ENCODE measurements at regions not wholly inside any gene's neighbourhood (a gene's known extent, or its start where the extent isn't known, plus 50 kb on each side); places are given as distances from the start of the nearest gene placed in this dataset.

DNA sequence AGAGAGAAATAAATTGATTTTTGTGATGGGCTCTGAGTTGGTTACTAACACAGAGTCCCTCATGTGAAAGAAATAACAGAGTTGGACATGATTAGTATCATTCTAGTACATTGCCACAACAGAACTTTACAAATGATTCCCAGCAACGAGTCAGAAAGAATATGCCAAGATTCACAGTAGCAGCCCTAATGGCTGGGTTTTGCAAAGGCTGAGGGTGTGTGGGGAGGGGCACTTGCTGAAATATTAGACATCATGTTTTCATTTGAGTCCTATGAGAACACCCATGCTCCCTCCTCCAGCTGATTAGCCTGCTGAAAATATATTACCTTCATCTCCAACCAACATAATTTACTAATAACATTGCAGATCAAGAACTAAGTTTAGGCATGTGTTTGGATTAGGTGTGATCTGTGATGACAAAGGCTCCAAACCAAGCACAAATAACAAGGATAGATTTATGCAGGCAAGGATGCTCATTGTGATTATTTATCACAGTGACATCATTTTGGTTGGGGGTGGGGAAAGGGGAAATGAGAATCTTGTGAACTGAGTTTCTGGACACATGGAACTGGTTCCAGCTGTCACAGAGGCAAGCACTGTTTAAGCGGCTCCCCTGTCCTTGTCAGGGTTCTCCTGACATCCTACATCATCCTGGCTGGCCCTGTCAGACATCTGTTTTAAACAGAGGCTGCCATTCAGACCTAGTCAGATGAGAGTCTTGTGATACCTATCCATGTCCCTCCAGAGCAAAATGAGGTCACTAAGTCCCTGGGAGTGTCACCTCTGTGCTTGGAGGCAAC is 205.8 kb upstream of the NCKAP5 start:
- no peak for DNase-seq

DNA sequence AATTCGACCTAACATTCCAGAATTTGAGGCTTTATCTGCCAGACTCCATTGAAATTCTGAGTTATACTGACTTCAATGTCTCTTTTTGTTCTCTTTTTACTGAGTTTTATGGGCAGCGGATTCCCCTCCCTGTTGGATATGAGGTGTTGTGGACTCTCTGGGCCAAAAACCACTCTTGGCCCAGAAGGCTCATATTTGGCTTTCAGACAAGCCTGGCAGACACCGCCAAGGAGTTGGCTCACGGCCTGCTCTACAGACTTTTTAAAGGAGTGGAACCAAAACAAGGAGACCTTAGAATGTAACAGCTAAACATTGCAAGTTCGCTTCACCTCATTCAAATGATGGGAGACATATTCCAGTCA is 206.4 kb upstream of the NCKAP5 start:
- no peak for DNase-seq

DNA sequence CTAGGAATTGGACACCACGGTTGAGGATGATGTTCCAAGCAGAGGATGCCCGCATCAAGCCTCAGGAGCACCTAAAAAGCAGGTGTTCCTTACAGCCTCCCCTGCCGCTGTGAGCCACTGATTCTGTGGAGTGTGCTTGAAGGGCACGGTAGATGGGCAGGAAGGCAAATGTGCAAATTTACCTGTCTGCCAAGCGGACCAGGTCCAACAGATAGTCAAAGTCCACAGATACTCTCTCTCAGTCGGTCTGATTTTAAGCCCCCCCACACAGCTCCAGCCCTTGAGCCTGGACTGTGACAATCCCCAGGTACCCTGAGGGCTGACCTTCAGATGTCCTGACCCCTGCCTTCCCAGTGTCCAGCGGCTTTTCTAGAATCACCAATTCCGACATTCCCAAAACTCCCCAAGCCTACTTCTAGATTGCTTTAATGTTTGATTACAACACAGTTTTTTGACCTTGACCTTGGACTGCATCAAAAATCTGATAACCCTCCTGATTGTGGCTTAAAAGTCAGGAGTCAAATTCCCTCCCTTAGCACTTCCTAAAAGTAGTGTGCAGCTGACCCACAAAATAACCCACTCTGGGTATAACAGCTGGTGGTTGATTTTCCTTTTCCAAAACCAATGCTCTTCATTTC is 208.8 kb upstream of the NCKAP5 start:
- no peak for DNase-seq

DNA sequence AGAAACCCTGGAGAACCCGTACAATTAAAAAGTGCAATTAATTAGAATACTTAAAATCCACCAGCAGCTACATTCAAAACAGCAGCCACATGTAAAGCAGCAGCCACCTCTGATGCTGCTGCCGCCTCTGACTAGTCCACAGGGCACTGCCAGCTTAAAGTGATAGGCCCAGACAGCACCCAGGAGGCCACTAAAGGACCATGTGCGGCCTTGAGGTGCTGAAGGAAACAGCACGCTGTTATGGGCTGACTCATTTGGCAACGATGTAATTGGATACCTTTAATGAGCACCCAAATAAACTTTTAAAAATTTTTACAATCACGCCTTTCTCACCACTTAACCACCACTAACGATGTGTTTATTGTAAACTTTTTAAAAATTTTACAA is 209.3 kb upstream of the NCKAP5 start:
- no peak for DNase-seq

DNA sequence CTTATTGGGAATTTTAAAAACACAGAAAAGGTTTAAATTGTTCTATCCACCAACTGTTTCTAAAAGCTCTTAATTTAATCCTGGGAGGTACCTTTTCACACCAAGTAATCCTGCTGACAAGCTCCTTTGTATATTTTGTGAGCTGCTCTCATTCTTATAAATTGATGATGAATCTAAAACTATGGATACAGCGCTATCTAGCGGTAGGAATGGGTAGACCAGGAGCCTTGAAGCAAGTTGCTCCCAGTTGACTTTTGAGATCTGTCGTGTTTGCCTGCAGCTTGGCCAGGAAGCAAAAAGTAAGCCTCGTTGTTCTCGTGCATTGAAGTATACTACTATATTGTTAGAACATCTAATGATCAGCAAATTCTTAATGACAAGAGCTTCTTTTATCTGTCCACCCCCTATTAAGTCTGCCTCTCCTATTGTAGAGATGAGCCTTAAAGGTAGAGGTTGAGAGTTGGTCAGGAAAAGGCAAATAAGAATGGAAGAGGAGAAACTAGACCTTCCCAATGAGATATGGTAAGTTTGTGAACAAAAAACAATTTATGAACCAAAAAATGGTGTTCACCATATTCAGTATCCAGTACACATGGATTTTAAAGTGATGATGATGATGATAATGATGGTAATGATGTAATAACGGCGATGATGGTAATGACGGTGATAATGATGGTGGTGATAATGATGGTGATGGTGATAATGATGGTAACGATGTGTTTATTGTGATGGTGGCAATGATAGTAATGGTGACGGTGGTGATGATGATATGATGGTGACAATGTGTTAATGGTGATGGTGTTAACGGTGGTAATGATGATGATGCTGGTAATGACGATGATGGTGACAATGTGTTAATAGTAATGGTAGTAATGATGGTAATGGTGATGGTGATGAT is 212.1 kb upstream of the NCKAP5 start:
- peak; percentile 19 for DNase-seq

DNA sequence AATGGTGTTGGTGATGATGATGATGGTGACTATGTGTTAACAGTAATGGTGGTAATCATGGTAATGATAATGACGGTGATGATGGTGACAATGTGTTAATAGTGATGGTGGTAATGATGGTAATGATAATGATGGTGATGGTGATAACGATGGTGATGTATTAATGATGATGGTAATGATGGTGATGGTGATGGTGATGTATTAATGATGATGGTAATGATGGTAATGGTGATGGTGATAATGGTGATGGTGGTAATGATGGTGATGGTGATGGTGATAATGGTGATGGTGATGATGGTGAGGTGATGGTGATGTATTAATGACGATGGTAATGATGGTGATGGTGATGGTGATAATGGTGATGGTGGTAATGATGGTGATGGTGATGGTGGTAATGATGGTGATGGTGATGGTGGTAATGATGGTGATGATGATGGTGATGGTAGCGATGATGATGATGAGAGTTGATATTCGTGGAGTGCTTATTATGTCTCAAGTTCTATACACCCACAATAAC is 212.8 kb upstream of the NCKAP5 start:
- no peak for DNase-seq

DNA sequence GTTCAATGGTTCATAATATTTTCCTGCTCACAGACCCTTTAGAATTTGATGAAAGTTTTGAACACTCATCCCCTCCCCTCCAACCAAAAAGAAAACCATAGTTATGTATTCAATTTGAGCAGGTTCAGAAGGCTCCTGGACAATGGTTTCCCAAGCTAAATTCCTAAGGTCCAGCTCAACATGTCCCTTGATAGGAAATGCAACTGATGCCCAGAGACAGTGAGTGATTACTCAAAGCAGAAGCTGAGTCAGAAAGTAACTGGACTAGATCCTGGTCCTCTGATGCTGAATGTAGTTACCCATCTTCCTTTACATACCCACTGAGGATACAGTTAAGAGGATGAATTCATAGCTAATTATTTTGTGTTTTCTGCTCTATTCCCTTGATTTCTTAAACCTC is 218.9 kb upstream of the NCKAP5 start:
- no peak for DNase-seq

DNA sequence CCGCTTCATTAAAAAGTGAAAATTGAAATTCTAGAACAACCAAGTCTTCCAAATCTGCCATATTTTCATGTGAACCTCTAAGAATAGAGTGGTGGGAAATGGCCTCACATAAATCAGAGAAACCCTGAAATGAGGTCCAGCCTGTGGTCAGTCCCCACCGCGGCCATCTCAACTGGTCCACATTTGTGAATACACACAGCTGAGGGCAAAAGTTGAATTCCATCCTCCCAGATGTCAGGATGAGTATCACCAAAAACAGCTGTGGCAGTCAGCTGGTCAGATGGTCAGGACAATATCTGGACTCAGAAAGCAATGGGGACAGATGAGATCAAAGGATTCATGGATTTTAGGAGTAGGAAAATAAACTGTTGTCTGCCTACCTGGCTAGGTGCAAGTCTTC is 219.4 kb upstream of the NCKAP5 start:
- no peak for DNase-seq

DNA sequence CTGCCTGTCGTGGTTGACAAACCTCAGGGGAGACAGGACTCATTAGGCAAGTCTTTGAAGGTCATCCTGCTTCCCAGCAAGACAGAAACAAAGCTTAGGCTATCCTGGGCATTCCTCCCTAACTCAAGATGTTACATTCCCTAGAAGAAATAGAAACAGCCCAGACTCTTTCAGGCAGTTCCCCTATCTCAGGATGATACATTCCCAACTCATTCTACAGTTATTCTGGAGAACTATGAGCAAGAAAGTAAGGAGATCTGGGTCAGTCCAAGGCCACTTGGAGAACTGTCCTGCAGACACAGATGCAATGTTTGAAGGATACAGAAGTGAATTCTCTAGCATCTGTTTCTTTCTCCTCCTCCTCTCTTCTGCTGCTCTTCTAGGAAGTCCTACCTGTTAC is 220.1 kb upstream of the NCKAP5 start:
- no peak for DNase-seq

DNA sequence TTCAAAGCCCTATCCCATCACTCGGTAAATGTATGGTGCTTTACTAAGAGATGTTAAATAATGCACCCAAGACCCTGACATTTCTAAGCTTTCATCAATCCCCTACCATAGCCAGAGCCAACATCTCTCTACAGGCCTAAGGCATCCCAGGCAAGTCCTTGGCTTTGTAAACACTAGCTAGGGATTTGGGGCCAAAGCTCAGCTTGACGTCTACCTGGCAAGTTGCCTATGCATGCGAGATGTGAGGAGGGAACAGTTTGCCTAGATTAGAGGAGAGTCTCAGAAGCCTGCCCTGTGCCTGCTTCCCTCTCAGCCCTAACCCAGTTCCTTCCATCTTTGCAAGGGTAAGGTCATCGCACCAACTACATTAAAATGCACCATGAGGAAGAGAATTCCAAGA is 221.5 kb upstream of the NCKAP5 start:
- DNase-seq, result no peak

DNA sequence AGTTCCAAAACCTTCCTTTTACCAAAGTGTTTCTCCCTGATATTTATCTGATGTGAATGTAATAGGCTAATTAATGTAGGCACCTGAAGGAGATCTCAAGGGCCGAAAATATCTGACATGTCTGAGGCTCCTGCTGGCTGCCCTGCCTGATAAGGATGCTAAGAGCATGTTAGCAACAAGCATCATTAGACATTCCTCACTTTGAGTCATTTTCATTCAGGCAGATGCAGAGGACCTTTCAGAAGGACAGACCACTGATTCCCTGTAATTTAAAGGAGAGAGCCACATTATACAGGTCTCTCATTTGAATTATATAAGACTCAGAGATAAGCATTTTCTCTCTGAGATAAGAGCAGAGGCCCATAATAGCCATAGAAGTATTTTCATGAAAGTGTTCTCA is 222.4 kb upstream of the NCKAP5 start:
- DNase-seq, result no peak

DNA sequence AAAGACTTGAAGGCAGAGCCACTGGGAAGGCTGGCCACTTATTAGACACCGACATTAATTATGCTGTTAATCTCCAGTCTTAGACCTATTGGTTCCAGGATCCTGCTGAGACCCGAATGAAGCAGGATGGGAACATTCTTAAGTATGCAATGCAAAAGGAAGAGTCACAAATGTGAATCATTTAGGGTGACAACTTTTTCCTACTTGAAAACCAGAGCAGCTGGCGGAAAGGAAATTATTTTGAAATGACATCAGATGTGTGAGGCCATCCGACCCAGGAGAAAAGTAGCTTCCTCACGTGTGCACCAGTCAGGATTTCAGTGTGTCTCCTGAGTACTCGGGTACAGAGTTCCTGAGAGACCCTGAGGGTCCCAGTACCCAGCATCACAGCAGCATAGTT is 222.9 kb upstream of the NCKAP5 start:
- no peak for DNase-seq

DNA sequence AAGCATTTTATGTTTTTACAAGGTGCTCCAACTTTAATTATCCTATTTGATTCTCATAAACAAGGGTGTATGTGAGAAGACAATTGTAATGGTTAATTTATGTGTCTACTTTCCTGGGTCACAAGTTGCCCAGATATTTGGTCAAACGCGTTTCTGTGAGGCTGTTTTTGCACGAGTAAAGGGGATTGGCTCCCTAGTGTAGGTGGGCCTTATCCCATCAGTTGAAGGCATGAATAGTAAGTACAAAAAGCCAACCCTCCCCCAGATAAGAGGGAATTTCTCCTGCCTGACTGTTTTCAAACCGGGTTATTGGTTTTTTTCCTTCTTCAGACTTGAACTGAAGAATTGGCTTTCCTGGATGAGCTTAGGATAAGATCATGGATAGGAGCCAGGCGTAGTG is 224.0 kb upstream of the NCKAP5 start:
- DNase-seq, result no peak

DNA sequence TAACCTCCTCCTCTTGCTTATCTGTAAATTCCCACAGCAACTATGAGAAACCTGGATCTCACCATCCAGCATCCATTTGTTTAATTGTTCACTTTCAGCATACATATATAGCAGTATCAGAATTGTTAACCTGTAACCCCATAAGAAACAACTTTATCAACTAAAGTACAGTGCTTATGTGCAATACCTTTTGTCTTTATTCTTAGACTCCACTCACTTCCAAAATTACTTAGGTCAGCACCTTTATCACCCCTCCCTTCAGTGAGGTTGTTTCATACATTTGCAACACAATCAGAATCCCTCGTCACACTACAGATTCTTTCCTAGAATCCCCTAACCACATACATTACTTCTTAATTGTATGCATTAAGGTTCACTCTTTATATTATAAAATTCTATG is 225.9 kb upstream of the NCKAP5 start:
- DNase-seq, result no peak

DNA sequence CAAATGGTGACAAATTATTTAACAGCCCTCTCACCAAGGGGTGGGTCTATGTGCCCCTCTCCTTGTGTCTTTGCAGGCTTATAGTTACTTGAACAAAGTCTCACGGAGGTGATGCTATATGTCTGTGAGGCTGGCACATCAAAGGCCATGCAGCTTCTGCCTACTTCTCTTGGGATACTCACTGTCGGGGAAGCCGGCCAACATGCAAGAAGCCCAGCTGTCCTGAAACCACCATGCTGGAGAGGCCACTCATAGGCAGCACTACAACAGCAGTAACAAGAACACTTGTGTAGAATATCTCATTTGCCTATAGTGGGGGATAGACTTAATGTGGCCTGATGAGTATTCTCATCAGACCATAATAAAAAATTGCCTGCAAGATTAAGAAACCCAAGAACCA is 233.7 kb upstream of the NCKAP5 start:
- no peak for DNase-seq

DNA sequence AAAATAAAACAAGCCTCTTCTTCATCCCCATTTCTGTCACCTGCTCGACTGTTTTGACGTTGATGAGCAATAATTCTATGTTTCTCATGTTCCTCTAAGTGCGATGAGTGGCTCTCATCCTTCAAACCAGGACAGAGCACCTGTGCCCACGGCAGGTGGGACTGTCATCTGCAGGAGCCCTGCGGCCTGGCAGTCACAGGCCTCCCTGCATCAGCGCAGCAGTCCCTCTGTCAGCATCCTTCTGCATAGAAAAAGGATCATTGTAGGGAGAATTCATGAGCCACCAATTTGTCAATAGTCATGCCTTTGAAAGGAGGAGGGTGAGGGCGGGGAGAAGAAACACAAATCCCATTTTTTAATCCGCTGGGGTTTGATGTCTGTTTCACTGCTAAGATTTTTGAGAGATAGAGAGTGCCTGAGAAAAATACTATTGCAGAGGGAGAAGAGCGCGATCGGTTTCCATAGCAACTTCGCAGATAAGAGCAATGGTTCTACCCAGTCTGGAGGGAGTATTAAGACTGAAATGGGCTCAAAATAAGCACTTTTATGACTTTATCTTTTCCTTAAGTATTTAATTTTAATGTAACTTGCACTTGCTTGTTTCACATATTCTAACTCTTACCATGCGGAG is 234.3 kb upstream of the NCKAP5 start:
- DNase-seq, result no peak

DNA sequence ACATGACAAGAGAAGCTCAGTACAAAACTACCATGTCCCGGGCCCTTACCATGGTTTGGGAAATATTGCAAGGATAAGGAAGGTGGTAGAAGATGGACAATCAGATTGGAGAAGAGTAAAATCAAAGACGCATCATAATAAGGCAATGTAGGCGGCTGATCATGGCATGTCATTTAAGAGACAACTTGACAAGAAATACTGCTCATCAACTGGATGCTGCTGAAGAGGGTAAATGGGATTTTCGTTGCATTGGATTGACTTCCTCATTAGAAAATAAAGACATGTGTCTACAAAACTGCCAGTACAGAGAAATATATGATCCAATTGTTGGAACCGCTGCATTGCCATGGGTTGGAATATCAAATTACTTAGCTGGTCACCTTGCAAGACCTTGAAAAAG is 238.3 kb upstream of the NCKAP5 start:
- no peak for DNase-seq

DNA sequence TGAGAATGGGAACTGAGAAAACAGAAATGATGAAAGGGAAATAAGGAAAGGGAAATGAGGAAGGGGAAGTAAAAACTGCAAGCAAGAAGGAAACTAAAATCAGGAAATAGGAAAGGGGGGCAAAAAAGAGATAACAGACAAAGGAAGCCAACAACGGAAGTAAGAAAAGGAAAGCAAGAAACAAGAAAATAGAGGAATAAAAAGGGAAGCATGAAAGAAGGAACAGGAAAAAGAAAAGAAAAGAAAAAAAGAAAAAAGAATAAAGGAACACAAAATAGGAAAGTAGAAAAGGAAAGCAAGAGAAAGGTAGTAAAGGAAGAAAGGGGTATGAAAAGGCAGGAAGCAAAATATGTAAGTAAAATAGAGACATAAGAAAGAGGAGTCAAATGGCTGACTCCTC is 241.2 kb upstream of the NCKAP5 start:
- DNase-seq, result no peak

DNA sequence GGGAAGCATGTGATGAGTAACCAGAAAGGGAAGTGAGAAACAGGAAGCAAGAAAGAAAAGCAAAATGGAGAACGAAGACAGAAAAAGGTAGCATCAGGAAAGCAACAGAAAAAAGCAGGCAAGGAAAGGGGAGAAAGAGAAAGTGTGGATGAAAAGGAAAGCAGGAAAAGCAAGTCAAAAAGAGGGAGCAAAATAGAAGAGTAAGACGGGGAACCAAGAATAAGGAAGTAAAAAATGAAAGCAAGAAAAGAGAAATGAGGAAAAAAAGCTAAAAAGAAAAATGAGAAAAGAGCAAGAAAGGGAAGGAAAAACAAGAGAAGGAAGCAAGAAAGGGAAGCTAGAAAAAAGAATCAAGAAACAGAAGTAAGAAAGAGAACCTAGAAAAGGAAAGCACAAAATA is 242.3 kb upstream of the NCKAP5 start:
- no peak for DNase-seq

DNA sequence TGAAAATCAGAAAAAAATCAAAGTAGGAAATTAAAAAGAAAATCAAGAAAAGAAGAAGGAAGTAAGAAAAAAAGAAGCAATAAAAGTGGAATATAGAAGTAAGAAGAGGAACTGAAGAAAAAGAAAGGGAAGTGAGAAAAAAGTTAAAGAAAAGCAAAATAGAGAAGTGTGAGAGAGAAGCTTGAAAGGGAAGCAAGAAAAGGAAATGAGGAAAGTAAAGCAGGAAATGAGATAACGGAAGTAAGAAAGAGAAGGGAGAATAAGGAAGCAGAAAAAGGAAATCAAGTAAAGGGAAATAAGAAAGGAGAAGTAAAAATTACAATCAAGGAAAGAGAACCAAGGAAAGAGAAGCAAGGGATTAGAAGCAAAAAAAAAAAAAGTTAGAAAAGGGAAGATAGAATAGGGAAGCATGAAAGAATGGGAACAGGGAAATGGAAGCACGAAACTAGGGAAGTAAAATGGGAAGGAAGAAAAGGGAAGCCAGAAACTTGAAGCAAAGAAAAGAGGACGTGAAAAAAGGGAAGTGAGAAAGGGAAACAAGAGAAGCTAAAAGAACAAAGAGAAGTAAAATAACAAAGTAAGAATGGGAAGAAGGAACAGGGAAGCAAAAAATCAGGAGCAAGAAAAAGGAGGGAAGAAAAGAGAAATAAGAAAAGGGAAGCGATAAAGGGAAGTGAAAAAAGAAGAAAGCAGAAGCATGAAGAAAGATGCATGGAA is 243.3 kb upstream of the NCKAP5 start:
- no peak for DNase-seq

DNA sequence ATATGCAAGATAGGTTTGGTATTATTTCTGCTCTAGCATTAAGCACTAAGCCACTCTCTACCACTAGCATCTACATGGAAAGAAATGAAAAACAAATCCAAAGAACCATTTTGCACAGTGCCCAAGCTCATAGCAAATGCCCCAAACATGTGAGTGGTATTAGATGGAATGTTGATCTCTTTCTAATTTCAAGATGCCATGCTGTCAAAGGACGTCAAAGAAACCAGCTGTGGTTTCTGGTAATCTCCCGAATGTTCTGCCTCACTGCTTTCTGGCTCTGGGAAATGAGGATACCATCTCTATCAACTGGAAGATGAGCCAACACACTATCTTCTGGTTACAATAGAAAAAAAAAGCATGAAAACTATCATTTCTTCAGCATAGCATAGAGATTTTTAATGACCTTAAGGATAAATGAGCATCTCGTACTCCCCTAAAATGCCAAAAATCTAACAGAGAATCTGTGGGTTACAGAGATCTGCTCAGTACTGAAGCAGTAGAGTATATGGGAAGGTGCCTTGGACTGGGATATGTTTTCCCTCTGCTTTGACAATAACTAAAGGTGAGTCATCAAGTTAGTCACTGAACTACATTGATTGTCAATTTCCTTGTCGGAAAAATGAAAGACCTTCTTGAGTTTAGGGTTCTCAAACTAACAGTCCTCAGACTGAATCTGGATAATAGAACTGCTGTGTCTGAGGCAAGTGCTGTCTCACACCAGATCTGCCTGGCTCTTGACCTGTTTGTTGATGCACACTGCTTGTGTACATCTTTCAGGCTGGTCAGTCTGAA is 244.8 kb upstream of the NCKAP5 start:
- DNase-seq, result no peak

DNA sequence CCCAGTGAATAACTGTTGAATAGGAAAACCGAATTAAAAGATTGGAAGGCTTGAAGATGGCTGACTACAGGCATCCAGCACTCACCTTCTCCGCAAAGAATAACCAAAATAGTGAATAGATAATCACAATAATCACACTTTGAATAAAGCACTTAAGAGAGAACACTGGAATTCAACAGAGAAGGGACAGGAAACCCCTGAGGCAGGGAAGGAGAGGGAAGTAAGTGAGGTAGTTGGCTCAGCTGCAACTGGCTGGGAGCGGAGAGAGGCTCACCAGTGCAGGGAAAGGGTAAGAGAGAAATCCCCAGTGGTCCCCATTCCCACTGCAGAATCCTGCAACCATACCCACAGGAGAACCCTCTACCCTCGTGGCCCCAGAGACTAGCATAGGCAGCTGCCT is 246.6 kb upstream of the NCKAP5 start:
- no peak for DNase-seq

Data from NCI-H1048 (cell line).